Fibroblast of the aortic adventitia (primary cell): ENCODE measurements at regions not wholly inside any gene's neighbourhood (a gene's known extent, or its start where the extent isn't known, plus 50 kb on each side); places are given as distances from the start of the nearest gene placed in this dataset.
A peak's percentile ranks its signal among the peaks of the same experiment; 100 is the strongest.

Experiments used
- DNase-seq: peaks from one replicate; pipeline ENCODE4 v3.0.0-alpha.2; 2010; ENCODE audit warnings: low read depth
- H3K4me3 ChIP-seq: 2 replicates; pipeline ENCODE4 v1.5.1; 2011; ENCODE audit warnings: low read depth, mild to moderate bottlenecking, control low read depth, low read length, moderate library complexity
- CTCF ChIP-seq: IDR thresholded peaks from 2 replicates; pipeline ENCODE4 v1.5.1; 2011; ENCODE audit warnings: mild to moderate bottlenecking, low read length, control low read depth, inconsistent platforms; ENCODE audit not compliant: insufficient read depth

DNA sequence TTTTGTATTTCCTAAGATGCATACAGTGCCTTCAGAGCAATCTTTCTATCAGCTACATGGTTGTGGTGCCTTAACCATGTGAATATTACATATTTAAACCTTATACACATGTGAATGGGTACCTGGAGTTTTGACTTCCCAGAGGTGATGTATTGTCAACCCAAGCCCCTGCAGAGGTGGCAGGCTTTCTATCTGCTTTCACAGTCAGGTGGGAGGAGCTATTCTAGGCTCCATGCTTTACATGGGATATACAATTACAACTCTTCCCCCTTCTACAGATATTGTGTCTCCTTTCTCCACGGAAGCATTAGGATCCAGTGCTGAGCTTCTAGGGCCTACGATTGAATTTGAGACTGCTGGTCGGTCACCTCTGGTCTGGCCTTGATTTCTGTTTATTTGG is 89.8 kb upstream of the TUT7 start:
- no peak for TF ChIP-seq CTCF
- no peak overlapping the region for H3K4me3 ChIP-seq
- DNase-seq, result no peak

DNA sequence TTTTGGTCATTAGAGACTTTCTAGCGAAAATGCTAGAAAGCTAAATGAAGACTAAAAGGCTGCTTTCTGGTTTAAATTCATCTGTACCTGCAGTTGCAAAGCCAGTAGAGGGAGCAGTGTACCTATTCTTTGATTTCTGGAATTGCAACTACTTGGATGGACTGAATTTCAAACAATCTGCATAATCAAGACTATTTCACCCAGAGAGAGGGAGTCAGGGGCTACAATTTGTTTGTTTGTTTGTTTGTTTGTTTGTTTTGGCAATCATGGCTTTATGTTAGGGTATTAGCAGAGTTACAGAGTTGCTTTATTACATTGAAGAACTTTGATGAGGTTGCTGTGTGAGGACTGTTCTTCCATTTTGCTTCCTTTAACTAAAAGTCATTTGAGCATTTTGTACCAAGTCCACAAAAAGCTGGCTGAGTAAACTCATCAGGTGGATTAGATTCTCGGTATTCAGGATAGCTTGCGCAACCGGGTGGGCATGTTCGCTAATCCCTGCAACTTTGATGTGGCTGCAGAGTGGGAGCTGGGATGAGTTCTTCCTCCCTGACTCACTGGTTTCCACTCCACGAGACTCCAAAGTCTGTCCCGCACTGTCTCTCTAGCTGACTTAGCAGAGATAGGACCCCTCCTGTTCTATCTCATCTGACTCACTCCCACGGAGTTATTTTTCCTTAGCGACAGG is 80.0 kb upstream of the TUT7 start:
- peak; percentile 89 for DNase-seq
- H3K4me3 ChIP-seq, result peak overlapping the region; percentile 23
- peak; percentile 84 for TF ChIP-seq CTCF

GRCh38 chr9:86424251-86424891 is 70.2 kb upstream of the TUT7 start:
- no peak for TF ChIP-seq CTCF
- DNase-seq, result peak; percentile 41
- H3K4me3 ChIP-seq, result no peak overlapping the region

- TF ChIP-seq CTCF, result peak; percentile 56
- H3K4me3 ChIP-seq, result no peak overlapping the region
- DNase-seq, result peak; percentile 71
These were observed 60.0 kb upstream of the TUT7 start for GRCh38 chr9:86413971-86414880.

DNA sequence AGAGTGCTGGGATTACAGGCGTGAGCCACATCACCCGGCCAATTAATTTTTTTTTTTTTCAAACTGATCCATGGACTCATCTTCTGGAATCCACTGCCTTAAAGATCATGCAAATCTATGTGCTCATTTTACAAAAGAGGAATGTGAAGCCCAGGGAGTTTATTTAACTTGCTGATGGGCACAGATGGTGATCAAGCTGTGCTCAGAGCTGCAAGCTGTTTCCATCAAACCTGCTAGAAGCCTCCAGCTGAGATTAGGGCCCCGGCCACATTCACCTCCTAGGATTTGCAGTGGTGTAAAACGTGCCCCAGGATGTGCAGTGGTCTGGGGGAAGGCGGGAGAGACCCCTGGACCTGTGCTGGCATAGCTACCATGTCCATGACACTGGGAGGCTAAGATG is 56.1 kb upstream of the TUT7 start:
- no peak for TF ChIP-seq CTCF
- no peak overlapping the region for H3K4me3 ChIP-seq
- no peak for DNase-seq

- no peak overlapping the region for H3K4me3 ChIP-seq
- no peak for TF ChIP-seq CTCF
- peak; percentile 35 for DNase-seq
These were observed 53.9 kb upstream of the TUT7 start for GRCh38 chr9:86408121-86408520.
